ENCODE measurements at regions not wholly inside any gene's neighbourhood (a gene's known extent, or its start where the extent isn't known, plus 50 kb on each side); places are given as distances from the start of the nearest gene placed in this dataset.

DNA sequence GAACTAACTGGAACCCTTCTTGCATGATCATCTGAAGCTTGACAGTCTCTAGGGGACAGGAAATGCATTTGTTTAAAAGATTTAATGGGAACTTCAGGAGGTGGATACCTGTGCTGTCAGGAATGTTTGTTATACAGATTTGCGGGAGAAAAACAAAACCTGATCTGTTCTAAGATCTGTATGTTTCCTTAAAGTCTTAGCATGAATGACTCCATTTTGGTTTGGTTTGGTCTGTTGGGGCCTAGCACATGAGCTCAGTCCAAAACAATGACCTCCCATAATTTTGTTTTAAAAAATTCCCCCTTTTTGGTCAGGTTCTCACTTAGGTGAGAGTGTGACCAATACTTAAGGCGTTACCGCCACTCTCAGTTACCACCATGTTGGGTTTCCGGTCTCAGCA lies 138.7 kb downstream of the AKR1D1 start:
- no peak for TF ChIP-seq POLR2A (IDR thresholded peaks at IDR 0.05)
- TF ChIP-seq, protein P1, sequence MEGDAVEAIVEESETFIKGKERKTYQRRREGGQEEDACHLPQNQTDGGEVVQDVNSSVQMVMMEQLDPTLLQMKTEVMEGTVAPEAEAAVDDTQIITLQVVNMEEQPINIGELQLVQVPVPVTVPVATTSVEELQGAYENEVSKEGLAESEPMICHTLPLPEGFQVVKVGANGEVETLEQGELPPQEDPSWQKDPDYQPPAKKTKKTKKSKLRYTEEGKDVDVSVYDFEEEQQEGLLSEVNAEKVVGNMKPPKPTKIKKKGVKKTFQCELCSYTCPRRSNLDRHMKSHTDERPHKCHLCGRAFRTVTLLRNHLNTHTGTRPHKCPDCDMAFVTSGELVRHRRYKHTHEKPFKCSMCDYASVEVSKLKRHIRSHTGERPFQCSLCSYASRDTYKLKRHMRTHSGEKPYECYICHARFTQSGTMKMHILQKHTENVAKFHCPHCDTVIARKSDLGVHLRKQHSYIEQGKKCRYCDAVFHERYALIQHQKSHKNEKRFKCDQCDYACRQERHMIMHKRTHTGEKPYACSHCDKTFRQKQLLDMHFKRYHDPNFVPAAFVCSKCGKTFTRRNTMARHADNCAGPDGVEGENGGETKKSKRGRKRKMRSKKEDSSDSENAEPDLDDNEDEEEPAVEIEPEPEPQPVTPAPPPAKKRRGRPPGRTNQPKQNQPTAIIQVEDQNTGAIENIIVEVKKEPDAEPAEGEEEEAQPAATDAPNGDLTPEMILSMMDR (IDR thresholded peaks at IDR 0.05), result no peak
- no peak for TF ChIP-seq EP300 (IDR thresholded peaks at IDR 0.05)
